ENCODE measurements at regions not wholly inside any gene's neighbourhood (a gene's known extent, or its start where the extent isn't known, plus 50 kb on each side); places are given as distances from the start of the nearest gene placed in this dataset.

DNA sequence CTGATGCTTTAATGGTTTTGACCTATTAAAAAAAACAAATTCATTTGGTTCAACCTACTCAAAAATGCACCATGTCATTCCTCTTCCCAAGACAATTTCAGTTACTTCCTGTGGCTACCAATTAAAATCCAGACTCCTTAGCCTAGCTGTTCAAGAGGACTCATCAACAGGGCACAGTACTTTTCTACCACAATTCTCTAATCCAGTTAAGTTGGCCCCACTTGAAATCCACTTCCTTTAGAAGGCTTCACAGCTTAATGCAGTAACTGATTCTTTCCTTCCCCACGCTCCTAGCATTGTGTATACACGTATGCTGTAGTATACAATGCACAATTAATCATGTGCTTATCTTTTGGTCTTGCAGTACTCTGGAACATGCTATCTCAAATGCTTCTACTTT is 129.8 kb downstream of the UGT8 start:
- DNase-seq (ENCODE audit: low read depth): no peak

DNA sequence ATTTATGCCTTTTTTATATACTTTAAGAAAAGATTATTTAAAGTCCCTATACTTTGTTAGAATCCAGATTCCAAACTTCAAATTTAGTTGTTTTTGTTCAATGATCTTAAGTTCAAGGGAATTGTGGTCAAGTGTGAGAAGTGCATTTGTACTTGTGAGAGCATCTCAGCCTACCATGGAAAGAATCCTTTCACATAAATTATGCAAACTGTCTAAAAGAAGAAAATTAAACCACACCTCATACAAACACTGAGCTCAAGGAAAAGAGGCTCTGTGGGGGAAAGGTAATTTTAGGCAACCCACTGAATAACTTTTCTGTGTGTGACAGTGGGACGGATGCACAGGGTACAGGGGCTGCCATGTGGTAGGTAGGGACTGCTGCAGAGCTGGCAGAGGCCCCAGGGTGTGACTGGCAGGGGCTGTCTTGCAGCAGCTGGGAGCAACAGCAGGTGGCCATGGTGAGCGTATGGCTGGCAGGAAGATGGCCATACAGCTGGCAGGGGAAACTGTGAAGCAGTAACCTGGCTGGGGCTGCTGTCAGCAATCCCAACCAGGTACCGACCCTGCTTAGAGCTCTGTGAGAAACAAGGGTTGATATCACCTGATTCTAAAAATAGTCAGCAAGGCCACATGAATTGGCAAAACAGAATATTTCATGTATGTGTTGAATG is 130.6 kb downstream of the UGT8 start:
- DNase-seq (ENCODE audit: low read depth): no peak

DNA sequence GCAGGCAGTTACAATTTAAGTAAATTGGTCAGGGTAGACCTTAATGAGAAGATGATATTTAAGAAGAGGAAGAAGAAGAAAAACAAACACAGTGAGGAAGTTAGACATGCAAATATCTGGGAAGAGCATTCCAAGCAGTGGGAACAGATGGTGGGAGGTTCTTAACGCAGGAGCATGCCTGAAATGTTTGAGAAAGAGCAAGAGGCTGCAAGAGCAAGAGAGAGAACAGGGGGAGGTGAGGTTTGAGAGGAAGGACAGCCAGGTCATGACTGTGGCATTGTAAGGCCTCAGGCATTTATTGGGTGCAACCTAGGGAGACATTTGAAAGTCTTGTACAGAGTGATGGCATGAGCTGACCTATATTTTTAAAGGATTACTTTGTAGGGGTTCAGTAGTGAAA is 136.0 kb downstream of the UGT8 start:
- DNase-seq (ENCODE audit: low read depth): peak; percentile 0

DNA sequence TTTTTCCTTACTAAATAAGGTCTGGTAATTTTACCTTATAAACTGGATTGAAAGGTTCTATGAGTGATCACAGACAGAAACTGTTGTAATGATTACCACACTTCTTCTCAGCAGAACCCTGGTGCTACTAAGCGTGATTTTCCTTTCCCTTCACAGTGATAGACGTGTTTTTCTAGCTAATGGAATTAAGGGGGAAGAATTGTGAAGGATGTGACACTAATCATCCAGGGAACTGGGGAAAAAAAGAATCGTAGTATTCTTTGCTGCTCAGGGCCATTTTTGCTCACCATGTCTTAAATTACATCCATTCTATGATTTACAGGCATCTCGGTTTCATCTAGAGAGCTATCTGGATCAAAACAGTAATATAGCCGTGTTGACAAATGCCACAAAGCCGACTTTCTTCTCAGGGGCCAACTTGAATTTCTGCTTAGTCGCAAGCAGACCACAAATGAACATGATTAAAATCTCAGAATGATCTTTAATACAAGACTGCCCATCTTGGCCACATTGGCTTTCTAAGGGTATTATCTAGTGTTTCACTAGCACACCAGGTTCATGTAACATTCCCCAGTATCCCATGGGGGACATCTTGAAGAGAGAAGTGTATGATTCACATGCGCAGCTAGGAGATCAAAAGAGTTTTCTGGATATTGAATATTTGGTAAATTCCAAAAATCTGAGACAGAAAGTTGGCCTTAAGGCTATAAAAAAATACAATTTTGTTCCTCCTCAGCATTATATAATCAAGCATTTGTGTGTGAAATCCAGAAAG is 154.0 kb downstream of the UGT8 start:
- no peak for DNase-seq (ENCODE audit: low read depth)

DNA sequence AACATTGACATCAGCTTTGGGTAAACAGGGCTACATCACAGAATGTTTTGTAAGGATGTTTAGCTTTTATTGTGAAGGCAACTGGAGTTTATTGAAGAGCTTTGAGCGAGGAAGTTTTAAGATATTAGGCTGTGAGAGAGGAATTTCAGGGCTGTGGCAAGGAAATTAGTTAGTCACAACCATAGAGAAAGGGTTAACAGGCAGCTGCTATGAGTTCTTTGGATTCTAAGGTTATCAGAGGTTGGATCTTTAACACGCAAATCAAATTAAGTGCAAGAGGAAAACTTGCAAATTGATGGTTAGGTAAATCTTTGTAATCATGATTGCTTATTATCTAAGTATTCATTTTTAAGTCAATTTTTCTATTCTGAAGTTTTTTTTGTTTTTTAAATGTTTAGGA is 156.0 kb downstream of the UGT8 start:
- DNase-seq (ENCODE audit: low read depth): no peak

DNA sequence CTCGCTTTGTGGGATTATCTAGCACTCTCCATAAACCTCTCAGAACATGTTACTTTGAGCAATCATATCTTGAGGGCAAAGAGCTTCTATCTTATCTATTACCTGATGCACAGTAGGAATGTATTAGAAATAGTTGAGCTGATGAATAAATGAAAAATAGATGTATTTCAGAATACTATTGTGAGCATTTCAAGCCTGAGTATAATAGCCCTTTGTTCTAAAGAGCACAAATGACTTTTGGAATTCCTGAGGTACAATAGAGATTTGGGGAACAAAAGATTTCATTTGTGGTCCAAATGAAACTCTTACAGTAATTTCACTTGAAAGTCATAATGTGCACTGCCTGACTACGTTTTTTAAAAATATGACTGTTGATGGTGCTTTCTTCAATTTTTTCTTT is 159.5 kb downstream of the UGT8 start:
- DNase-seq (ENCODE audit: low read depth): no peak

DNA sequence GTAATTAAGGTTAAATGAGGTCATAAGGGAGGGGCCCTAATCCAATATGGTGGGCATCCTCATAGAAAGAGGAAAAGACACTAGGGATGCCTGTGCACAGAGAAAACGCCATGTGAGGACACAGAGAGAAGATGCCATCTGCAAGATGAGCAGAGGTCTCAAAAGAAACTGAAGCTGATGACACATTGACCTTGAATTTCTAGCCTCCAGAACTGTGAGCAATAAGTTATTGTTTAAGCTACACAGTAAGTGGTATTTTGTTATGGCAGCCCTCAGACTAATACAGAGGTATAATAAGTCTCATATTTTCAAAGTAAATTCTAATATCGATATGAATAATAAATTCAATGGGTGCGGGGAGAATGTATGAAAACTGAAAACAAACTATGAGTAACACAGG is 169.9 kb downstream of the UGT8 start:
- DNase-seq (ENCODE audit: low read depth): no peak

DNA sequence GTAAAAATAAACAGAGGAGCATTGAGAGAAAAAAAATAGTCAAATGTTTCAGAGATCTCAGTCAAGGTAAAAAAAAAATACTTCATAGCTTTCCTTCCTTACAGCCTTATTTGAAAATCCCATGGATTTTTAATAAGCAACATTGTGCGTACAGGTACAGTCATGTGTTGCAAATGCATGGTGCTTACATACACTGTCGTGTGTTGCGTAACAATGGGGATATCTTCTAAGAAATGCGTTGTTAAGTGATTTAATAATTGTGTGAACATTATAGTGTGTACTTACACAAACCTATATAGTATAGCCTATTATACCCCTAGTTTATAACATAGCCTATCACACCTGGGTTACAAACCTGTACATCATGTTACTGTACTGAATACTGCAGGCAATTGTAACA is 172.0 kb downstream of the UGT8 start:
- DNase-seq (ENCODE audit: low read depth): no peak

DNA sequence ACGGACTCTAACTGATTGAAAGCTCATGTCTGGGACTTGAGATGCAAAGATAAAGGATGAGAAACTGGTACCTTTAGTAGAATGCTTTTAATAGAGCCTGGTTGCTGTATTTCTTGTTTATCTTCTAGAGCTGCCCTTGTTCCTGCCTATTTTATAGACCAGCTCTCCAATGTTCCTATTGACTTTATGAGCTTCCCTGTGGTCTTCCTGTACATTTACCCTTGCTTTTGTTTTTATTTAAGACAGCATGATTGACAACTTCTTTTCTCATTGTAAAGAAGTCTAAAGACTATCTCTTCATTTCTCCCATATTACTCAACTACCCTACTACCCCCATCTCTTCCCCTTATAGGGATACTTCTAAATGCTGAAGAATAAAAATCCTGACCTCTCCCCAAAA is 174.7 kb downstream of the UGT8 start:
- DNase-seq (ENCODE audit: low read depth): no peak

Data from M059J (cell line).